Stimulated activated effector memory CD8-positive, alpha-beta T cell treated with anti-CD3 and anti-CD28 coated beads, Interleukin-12 subunit alpha, Interleukin-12 subunit beta, amount 100 ng/mL, for 72 hours (primary cell): ENCODE measurements at regions not wholly inside any gene's neighbourhood (a gene's known extent, or its start where the extent isn't known, plus 50 kb on each side); places are given as distances from the start of the nearest gene placed in this dataset.
"Not testable (repeated sequence)": the region's sequence is repeated elsewhere in the genome, so short reads cannot be mapped to it uniquely, and the experiment has no call there.

Experiments used
- ATAC-seq: fragments of 150-1000 bp; cut with Tn5 transposase; 2 replicates; pipeline ENCODE4 v1.10.0; 2021
- DNase-seq, 2 donors: peaks; one replicate each; pipeline ENCODE4 v3.0.0; 2021 to 2022; ENCODE audit warnings: low spot score in 2 of 2
- H3K27ac Mint-ChIP-seq: one replicate; pipeline ENCODE4 v1.8.0; 2022; ENCODE audit warnings: mild to moderate bottlenecking, mixed read lengths
- H3K36me3 Mint-ChIP-seq: one replicate; pipeline ENCODE4 v1.8.0; 2022; ENCODE audit warnings: mild to moderate bottlenecking, mixed read lengths
- H3K4me1 Mint-ChIP-seq: one replicate; pipeline ENCODE4 v1.8.0; 2022; ENCODE audit warnings: mixed read lengths
- H3K4me3 Mint-ChIP-seq: one replicate; pipeline ENCODE4 v1.8.0; 2022; ENCODE audit warnings: mild to moderate bottlenecking, mixed read lengths
- H3K9me3 Mint-ChIP-seq: one replicate; pipeline ENCODE4 v1.8.0; 2022; ENCODE audit warnings: mixed read lengths

DNA sequence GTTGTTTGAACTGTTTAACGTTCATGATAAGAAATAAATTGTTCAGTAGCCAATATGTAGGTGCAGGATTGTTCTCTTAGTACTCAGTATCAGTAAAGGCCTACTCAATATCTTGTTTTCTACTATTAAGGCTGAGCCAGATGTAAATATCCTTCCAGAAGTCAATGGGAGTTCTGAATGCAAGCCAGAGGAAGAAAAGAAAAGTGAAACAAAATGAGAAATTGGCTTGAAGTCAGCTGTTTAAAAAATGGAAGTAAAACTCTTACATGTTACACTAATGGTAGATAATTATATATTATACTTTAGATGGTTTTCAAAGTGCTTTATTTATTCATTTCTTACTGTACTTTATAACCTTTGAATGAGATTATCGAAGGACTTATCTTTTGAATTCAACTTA lies 1417.9 kb downstream of the ADGRL3 start:
- ATAC-seq (no peak), DNase-seq (no peak)
- H3K9me3 Mint-ChIP-seq: peaks cover 7% of the 10 kb centered on the region
- H3K4me1 Mint-ChIP-seq: no peaks in the 10 kb centered on the region
- H3K27ac Mint-ChIP-seq: no peak overlapping the region
- no peak overlapping the region for H3K4me3 Mint-ChIP-seq
- no peaks in the 10 kb centered on the region for H3K36me3 Mint-ChIP-seq

DNA sequence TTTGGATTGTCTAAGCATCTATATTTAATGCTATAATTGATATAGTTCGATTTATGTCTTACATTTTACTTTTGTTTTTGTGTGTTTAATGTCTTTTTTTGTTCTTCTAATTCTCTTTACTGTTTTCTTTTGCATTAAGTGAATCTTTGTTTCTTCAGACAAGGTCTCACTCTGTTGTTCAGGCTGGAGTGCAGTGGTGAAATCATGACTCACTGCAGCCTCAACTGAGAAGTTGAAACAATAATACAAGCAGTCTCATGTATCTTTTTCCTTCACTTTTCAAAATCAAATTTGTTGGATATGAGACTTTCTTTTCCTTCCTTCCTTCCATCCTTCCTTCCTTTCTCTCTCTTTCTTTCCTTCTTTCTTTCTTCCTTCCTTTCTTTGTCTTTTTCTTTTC lies 1401.6 kb downstream of the ADGRL3 start:
- H3K4me3 Mint-ChIP-seq: no peak overlapping the region
- no peaks in the 10 kb centered on the region for H3K36me3 Mint-ChIP-seq
- no peak for ATAC-seq
- no peak overlapping the region for H3K27ac Mint-ChIP-seq
- H3K9me3 Mint-ChIP-seq: peaks cover 13% of the 10 kb centered on the region
- H3K4me1 Mint-ChIP-seq: no peaks in the 10 kb centered on the region
- DNase-seq: no peak

DNA sequence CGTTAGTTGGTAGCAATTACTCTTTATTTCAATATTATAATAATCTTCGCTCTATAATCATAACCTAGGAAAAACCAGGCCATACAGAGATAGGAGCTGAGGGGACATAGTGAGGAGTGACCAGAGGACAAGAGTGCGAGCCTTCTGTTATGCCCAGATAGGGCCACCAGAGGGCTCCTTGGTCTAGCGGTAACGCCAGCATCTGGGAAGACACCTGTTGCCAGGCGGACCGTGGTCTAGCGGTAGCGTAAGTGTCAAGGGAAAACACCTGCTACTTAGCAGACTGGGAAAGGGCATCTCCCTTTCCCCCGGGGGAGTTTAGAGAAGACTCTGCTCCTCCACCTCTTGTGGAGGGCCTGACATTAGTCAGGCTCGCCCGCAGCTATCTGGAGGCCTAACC lies 1395.1 kb downstream of the ADGRL3 start:
- peaks cover 18% of the 10 kb centered on the region for H3K9me3 Mint-ChIP-seq
- not testable (repeated sequence) for DNase-seq, H3K27ac Mint-ChIP-seq, H3K36me3 Mint-ChIP-seq, H3K4me3 Mint-ChIP-seq, ATAC-seq, H3K4me1 Mint-ChIP-seq

DNA sequence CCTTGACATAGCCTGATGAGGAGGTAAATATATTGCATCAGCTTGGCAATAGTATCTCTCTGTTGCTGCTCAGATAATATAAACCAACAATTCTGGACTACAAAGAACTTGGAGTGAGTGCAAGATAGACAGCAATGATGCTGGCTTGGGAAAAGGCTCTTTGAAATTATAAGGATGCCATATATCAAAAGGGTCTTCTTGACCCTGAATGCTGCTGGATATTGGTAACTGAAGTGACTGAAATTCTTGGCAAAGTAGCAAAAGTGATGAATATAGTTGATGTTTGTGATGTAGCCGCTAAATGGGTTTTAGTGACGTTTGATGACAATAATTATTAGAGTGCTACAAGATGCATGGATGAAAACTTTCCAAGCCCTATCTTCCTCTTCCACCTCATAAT lies 1391.6 kb downstream of the ADGRL3 start:
- Mint-ChIP-seq H3K9me3 (peaks cover 15% of the 10 kb centered on the region), H3K27ac (no peak overlapping the region)

DNA sequence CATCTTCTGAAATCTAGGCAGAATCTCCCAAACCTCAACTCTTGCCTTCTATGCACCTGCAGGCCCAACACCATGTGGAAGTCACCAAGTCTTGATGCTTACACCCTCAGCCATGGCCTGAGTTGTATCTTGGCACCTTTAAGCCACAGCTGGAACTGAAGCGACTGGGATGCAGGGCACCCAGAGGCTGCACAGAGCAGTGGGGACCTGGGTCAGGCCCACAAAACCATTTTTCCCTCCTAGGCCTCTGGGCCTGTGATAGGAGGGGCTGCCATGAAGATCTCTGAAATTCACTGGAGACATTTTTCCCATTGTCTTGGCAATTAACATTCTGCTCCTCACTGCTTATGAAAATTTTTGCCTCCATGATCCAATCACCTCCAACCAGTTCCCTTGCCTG lies 1388.5 kb downstream of the ADGRL3 start:
- no peak overlapping the region for H3K27ac Mint-ChIP-seq
- no peak for ATAC-seq
- no peaks in the 10 kb centered on the region for H3K36me3 Mint-ChIP-seq
- H3K9me3 Mint-ChIP-seq: peaks cover 9% of the 10 kb centered on the region
- no peaks in the 10 kb centered on the region for H3K4me1 Mint-ChIP-seq
- no peak for DNase-seq
- H3K4me3 Mint-ChIP-seq: no peak overlapping the region

More for the DNA sequence above, 1391.6 kb downstream of the ADGRL3 start:
- no peak for ATAC-seq
- Mint-ChIP-seq H3K4me1 (no peaks in the 10 kb centered on the region), H3K4me3 (no peak overlapping the region), H3K36me3 (no peaks in the 10 kb centered on the region)
- no peak for DNase-seq

DNA sequence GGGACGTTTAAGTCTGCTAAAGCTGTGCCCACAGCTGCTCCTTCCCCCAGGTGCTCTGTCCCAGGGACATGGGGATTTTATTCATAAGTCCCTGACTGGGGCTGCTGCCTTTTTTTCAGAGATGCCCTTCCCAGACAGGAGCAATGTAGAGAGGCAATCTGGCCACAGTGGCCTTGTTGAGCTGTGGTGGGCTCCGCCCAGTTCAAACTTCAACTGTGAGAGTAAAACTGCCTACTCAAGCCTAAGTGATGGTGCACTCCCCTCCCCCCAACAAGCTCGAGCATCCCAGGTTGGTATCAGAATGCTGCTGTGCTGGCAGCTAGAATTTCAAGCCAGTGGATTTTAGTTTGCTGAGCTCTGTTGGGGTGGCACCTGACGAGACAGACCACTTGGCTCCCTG lies 1371.4 kb downstream of the ADGRL3 start:
- Mint-ChIP-seq H3K27ac (no peak overlapping the region), H3K4me1 (no peaks in the 10 kb centered on the region), H3K36me3 (no peaks in the 10 kb centered on the region), H3K9me3 (peaks cover 25% of the 10 kb centered on the region), H3K4me3 (no peak overlapping the region)
- ATAC-seq (no peak), DNase-seq (no peak)

DNA sequence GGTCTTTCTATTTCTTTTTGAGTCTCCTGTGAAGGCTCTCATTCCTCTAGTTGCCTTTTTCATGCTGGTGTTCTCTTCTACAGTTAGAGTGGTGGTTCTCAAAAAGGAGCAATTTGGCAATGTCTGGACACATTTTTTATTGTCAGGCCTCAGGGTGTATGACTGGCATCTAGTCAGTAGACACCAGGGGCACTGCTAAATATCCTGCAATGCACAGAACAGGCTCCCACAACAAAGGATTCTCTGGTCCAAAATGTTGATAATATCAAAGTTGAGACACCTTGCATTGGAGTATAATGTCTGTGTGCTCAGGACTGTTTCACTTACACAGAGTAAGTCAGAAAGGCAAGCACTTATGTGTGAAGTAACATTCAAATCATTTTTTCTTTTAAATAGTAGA lies 1360.7 kb downstream of the ADGRL3 start:
- H3K4me3 Mint-ChIP-seq: no peak overlapping the region
- H3K9me3 Mint-ChIP-seq: peaks cover 18% of the 10 kb centered on the region
- no peaks in the 10 kb centered on the region for H3K4me1 Mint-ChIP-seq
- H3K27ac Mint-ChIP-seq: no peak overlapping the region
- DNase-seq (no peak), ATAC-seq (no peak)
- no peaks in the 10 kb centered on the region for H3K36me3 Mint-ChIP-seq

DNA sequence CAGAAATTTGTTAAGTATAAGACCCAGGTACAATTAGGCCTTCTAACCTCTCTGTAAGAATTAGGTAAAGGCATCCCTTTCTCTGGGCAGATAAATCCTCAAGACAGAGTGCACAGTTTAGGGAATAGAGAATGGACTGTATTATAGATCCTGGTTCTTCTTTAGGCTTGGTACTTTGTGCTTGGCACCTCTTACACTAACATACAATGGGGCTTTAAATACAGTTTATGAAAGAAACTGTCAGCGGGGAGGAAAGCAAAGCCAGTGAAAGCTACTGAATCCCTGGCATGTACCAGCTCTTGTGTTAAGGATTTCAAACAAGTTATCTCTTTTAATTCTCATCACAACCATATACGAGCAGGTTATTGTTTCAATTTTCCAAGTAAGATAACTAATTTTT lies 1350.0 kb downstream of the ADGRL3 start:
- DNase-seq (no peak), ATAC-seq (no peak)
- Mint-ChIP-seq H3K36me3 (no peaks in the 10 kb centered on the region), H3K9me3 (peaks cover 28% of the 10 kb centered on the region), H3K4me3 (no peak overlapping the region), H3K4me1 (no peaks in the 10 kb centered on the region), H3K27ac (no peak overlapping the region)

DNA sequence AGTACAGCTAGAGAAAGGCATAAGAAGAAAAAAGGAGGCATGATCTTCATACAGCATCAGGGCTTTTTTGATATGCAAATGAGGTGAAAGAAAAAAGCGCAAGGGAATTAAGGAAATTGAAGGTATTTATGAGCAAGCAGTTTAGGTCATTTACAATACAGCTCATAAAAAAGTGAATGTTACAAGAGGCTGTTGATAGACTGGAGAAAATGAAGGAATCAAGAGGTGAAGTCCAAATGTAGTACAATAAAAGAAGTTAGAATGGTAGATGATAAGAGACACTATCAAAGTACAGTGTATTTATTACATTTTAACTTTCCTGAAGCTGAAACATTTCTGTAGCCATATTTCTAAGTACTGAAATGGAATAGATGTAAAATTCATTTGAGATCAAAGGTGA lies 1349.5 kb downstream of the ADGRL3 start:
- H3K9me3 Mint-ChIP-seq: peaks cover 23% of the 10 kb centered on the region
- H3K27ac Mint-ChIP-seq: no peak overlapping the region
- no peak for ATAC-seq
- H3K4me3 Mint-ChIP-seq: no peak overlapping the region
- H3K36me3 Mint-ChIP-seq: no peaks in the 10 kb centered on the region
- no peaks in the 10 kb centered on the region for H3K4me1 Mint-ChIP-seq
- DNase-seq: no peak

DNA sequence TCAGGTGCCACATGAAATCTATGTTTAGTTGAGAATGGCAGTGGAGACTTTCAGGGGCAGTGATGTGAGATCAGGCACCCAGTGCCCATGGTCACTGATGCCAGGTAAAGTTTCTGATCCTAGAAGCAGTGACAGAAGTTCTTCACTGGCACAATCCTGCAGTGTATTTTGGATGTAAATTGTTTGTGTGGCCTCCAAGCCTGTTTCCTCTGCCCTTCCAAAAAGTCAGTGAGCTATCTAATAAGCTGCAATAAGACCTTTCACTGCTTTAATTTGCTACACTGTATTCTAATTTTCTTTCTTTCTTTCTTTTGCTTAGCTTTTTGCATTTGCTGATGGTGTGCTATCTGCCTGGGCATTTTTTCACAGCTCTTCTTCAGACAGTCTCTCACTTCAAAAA lies 1348.6 kb downstream of the ADGRL3 start:
- Mint-ChIP-seq H3K9me3 (peaks cover 20% of the 10 kb centered on the region), H3K36me3 (no peaks in the 10 kb centered on the region), H3K4me1 (no peaks in the 10 kb centered on the region), H3K4me3 (no peak overlapping the region), H3K27ac (no peak overlapping the region)
- ATAC-seq: no peak
- no peak for DNase-seq

DNA sequence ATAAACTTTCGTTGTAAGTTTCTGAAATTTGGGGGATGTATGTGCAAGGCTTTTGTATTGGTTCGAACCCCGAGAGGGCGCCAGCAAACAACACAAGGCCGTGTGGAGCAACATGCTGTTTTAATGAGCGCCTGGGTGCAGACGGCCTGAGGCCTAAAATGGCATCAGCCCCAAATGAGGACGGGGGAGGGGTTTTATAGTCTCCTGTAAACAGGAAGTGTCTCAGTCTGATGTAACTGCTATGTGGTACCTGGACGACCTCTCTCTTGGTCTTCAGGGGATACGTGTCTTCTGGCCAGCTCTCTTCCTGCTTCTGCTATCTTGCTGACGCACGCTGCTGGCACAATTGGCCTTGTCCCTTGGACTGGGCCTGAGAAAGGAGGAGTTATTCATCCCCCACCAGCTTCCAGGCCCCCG lies 1348.0 kb downstream of the ADGRL3 start:
- no peak overlapping the region for H3K4me3 Mint-ChIP-seq
- DNase-seq (no peak), ATAC-seq (no peak)
- no peaks in the 10 kb centered on the region for H3K36me3 Mint-ChIP-seq
- H3K27ac Mint-ChIP-seq: no peak overlapping the region
- H3K4me1 Mint-ChIP-seq: no peaks in the 10 kb centered on the region
- H3K9me3 Mint-ChIP-seq: peaks cover 16% of the 10 kb centered on the region

DNA sequence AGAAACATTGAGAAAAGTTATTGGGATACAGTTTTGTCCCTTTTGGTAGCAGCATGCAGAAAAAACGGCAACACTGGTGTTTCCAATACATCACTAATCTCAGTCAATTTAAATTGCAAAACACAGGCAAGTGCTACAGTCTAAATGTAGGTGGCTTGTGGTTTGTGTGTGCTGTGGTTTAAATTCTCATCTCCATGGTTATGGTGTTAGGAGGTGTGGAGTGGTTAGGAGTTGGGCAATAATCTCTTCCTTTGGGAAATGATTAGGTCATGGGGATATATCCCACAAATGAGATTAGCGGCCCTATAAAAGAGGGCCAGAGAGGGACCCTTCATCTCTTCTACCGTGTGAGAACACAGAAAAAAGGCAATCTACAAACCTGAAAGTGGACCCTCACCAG lies 1344.3 kb downstream of the ADGRL3 start:
- Mint-ChIP-seq H3K4me1 (no peaks in the 10 kb centered on the region), H3K27ac (no peak overlapping the region), H3K36me3 (no peaks in the 10 kb centered on the region), H3K9me3 (peaks cover 32% of the 10 kb centered on the region), H3K4me3 (no peak overlapping the region)
- DNase-seq (no peak), ATAC-seq (no peak)

DNA sequence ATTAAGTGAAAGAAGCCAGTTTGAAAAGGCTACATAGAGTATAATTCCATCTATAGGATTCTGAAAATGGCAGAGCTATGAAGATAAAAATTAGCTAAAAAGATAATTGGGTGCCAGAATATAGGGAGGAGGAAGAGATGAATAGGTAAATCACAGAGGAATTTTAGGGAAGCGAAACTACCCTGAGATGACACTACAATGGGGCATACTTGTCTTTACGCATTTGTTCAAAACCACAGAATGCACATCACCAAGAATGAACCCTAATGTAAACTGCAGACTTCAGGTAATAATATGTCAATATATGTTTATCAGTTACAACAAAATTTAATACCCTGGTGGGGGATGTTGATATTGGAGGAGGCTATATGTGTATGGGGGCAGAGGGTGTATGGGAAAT lies 1342.9 kb downstream of the ADGRL3 start:
- no peaks in the 10 kb centered on the region for H3K4me1 Mint-ChIP-seq
- H3K4me3 Mint-ChIP-seq: no peak overlapping the region
- ATAC-seq: no peak
- no peaks in the 10 kb centered on the region for H3K36me3 Mint-ChIP-seq
- peaks cover 30% of the 10 kb centered on the region for H3K9me3 Mint-ChIP-seq
- H3K27ac Mint-ChIP-seq: no peak overlapping the region
- no peak for DNase-seq

DNA sequence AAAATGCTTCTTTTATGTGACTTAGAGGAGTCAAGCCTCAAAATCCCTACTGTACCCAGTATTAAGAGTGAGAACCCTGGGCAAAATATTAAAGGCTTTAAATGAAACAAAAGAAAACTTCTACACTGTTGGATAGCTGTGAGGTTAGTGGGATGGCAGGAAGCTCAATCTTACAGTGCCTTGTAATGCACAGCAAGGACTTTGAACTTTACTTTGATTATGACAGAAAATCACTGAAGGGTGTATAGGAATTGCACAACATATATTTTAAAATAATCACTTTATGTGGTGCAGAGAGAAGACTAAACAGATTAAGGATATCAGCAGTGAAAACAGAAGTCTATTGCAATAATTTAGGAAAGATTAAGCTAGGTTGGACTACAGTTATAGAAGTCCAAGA lies 1333.4 kb downstream of the ADGRL3 start:
- Mint-ChIP-seq H3K9me3 (peaks cover 39% of the 10 kb centered on the region), H3K4me3 (no peak overlapping the region)

DNA sequence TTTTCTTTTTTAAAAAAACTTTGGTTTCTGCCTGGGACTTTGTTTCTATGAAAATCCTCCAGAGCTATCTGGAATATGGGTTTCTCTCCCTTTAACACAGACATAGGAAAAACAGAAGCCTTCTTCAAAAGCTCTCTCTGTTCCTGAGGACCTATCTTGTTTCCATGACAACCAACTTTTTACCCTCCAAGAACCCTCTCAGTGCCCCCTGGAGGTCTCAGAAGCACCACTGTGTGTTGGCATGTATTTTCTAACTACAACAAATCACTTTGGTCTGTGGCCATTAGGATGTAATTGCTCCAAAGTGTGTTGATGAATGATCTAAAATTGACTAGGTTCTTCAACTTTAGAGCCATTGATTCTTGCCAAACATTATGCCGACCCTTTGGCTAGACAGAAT lies 1331.6 kb downstream of the ADGRL3 start:
- no peak for ATAC-seq
- no peak overlapping the region for H3K27ac Mint-ChIP-seq
- no peak overlapping the region for H3K4me3 Mint-ChIP-seq
- peaks cover 30% of the 10 kb centered on the region for H3K9me3 Mint-ChIP-seq
- no peak for DNase-seq
- no peaks in the 10 kb centered on the region for H3K36me3 Mint-ChIP-seq
- H3K4me1 Mint-ChIP-seq: no peaks in the 10 kb centered on the region

More for the DNA sequence above, 1333.4 kb downstream of the ADGRL3 start:
- no peak for DNase-seq
- H3K4me1 Mint-ChIP-seq: no peaks in the 10 kb centered on the region
- no peak overlapping the region for H3K27ac Mint-ChIP-seq
- ATAC-seq: no peak
- H3K36me3 Mint-ChIP-seq: no peaks in the 10 kb centered on the region

DNA sequence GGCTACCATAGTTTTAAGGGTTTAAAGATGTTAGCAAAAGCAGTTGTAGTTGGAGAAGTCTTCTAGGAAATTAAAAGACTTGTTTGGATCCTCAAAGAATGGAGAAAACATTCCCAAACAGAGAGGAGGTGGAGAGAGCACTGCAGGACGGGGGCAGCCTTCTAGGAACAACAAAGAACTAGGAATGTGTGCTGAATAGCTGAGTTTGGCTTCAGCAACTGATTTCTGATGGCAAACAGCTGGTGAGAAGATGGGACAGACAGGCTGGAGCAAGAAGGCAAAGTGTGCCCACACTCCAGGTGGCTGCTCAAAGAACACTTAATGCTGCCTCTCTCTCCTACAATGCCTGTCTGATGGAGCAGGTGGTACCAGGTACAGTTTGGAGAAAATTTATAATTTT lies 1331.1 kb downstream of the ADGRL3 start:
- ATAC-seq: no peak
- Mint-ChIP-seq H3K4me3 (no peak overlapping the region), H3K27ac (no peak overlapping the region), H3K4me1 (no peaks in the 10 kb centered on the region), H3K9me3 (peaks cover 26% of the 10 kb centered on the region), H3K36me3 (no peaks in the 10 kb centered on the region)
- DNase-seq: no peak

DNA sequence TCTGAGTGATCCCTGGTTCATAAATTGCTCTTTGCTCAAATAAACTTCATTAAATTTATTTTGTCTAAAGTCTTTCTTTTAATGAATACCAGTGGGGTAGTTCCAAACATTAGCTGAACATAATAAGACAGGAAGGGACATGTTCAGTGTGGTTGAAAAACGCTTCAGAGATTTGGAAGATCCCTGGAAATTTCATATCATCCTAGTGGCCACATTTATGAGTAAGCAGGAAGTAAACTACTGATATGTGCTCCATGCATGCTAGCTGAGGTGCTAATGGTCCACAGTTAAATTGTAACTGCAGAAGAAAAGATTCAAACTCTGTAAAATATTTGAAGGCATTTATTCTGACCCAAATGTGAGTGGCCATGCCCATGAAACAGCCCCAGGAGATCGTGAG lies 1328.7 kb downstream of the ADGRL3 start:
- ATAC-seq (no peak), DNase-seq (no peak)
- Mint-ChIP-seq H3K36me3 (no peaks in the 10 kb centered on the region), H3K9me3 (peaks cover 28% of the 10 kb centered on the region), H3K27ac (no peak overlapping the region), H3K4me3 (no peak overlapping the region), H3K4me1 (no peaks in the 10 kb centered on the region)
